ENCODE measurements at regions not wholly inside any gene's neighbourhood (a gene's known extent, or its start where the extent isn't known, plus 50 kb on each side); places are given as distances from the start of the nearest gene placed in this dataset.

DNA sequence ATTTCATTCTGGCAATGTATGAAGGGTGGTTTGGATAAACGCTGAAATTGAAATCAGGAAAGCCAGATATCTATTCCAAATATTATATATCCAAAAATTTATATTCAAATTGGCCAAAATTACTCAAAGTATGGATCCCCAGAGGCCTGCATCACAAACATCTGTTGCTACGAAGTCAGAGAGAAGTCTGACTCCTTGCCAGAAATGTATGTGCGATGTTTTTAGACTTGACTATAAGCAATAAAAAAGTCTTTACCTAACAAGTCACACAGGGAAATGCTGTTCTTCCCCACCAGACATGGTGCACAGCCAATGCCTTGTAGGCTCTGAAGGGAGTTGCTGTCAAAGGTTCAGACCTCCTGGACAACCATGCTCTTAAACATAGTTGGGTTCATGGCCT, 533.1 kb downstream of the OTOL1 start:
- Histone ChIP-seq H3K4me1 (ENCODE audit: control insufficient read depth in 1 of 2, insufficient read depth in 2 of 2, low read length in 2 of 2) (no peaks in the 10 kb centered on the region), H4K20me1 (ENCODE audit: insufficient read depth, low read length) (no peaks in the 10 kb centered on the region), H2AFZ (ENCODE audit: insufficient read depth, low read depth, low read length, poor library complexity, severe bottlenecking) (no peak overlapping the region), H3K36me3 (replicated peaks in 1 of 2; ENCODE audit: control insufficient read depth in 1 of 2, insufficient read depth in 2 of 2, low read length in 2 of 2) (no peaks in the 10 kb centered on the region), H3K4me3 (replicated peaks in 1 of 3; ENCODE audit: low read depth in 2 of 3, low read length in 3 of 3) (no peak overlapping the region), H3K9me3 (replicated peaks in 1 of 2; ENCODE audit: control insufficient read depth in 1 of 2, insufficient read depth in 1 of 2, low read length in 2 of 2) (peaks cover 0 to 5% of the 10 kb centered on the region in 2 donors), H3K27me3 (ENCODE audit: control insufficient read depth in 2 of 2, insufficient read depth in 2 of 2, low read length in 2 of 2) (no peaks in the 10 kb centered on the region), H3K4me2 (replicated peaks; ENCODE audit: extremely low read depth, low read length, poor library complexity, severe bottlenecking) (no peak overlapping the region), H3K9ac (ENCODE audit: insufficient read depth, low read length, poor library complexity, severe bottlenecking) (no peak overlapping the region), H3K79me2 (ENCODE audit: insufficient read depth, low read length) (no peaks in the 10 kb centered on the region), H3K27ac (ENCODE audit: low read depth in 1 of 2, low read length in 2 of 2) (no peak overlapping the region)
- DNase-seq, result no peak
- Mint-ChIP-seq H3K9me3 (peaks cover 0 to 8% (median 3%) of the 10 kb centered on the region in 7 donors), H3K4me3 (no peak overlapping the region), H3K27ac (no peak overlapping the region), H3K36me3 (no peaks in the 10 kb centered on the region), H3K4me1 (no peaks in the 10 kb centered on the region), H3K27me3 (ENCODE audit: low read depth in 3 of 3) (no peaks in the 10 kb centered on the region)
- intact Hi-C loops (cut with micrococcal nuclease), result no loop called here
- TF ChIP-seq, protein P1, sequence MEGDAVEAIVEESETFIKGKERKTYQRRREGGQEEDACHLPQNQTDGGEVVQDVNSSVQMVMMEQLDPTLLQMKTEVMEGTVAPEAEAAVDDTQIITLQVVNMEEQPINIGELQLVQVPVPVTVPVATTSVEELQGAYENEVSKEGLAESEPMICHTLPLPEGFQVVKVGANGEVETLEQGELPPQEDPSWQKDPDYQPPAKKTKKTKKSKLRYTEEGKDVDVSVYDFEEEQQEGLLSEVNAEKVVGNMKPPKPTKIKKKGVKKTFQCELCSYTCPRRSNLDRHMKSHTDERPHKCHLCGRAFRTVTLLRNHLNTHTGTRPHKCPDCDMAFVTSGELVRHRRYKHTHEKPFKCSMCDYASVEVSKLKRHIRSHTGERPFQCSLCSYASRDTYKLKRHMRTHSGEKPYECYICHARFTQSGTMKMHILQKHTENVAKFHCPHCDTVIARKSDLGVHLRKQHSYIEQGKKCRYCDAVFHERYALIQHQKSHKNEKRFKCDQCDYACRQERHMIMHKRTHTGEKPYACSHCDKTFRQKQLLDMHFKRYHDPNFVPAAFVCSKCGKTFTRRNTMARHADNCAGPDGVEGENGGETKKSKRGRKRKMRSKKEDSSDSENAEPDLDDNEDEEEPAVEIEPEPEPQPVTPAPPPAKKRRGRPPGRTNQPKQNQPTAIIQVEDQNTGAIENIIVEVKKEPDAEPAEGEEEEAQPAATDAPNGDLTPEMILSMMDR (IDR thresholded peaks at IDR 0.05), result no peak
- no CpG with 5 or more reads among the region's 3 CpGs for WGBS (ENCODE audit: insufficient coverage)

DNA sequence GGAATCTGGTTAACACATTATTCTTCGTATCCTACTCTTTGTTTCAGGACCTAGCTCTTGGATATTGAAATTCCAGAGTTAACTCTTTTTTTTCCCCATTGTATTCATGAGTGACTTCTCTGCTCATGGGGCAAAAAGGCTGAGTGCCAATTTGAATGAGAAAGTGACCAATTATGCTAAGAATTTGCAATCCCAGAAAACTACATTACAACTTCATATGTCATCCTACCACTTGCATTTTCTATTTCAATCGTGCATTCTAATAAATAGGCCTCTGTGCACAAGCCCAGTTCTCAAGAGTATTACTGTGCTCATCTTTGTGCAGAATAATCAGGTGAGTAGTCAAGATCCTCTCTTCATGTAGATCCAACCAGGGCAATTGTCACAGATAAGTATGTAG, 537.8 kb downstream of the OTOL1 start:
- intact Hi-C loops (cut with micrococcal nuclease), result no loop called here

More for the DNA sequence above, 537.8 kb downstream of the OTOL1 start:
- no peaks in the 10 kb centered on the region for H3K27me3 ChIP-seq (ENCODE audit: control insufficient read depth in 2 of 2, insufficient read depth in 2 of 2, low read length in 2 of 2)
- H3K9me3 Mint-ChIP-seq, result peaks cover 0 to 7% (median 4%) of the 10 kb centered on the region in 7 donors
- no peaks in the 10 kb centered on the region for H3K79me2 ChIP-seq (ENCODE audit: insufficient read depth, low read length)
- DNase-seq, result no peak
- H3K27ac ChIP-seq (ENCODE audit: low read depth in 1 of 2, low read length in 2 of 2), result no peak overlapping the region
- H3K27me3 Mint-ChIP-seq (ENCODE audit: low read depth in 3 of 3), result no peaks in the 10 kb centered on the region
- TF ChIP-seq, protein P1 (IDR thresholded peaks at IDR 0.05), result no peak
- H3K9me3 ChIP-seq (replicated peaks in 1 of 2; ENCODE audit: control insufficient read depth in 1 of 2, insufficient read depth in 1 of 2, low read length in 2 of 2), result peaks cover 0 to 5% of the 10 kb centered on the region in 2 donors
- no peaks in the 10 kb centered on the region for H4K20me1 ChIP-seq (ENCODE audit: insufficient read depth, low read length)
- H3K4me3 Mint-ChIP-seq, result no peak overlapping the region
- no peak overlapping the region for H2AFZ ChIP-seq (ENCODE audit: insufficient read depth, low read depth, low read length, poor library complexity, severe bottlenecking)
- no peak overlapping the region for H3K27ac Mint-ChIP-seq
- no peaks in the 10 kb centered on the region for H3K4me1 ChIP-seq (ENCODE audit: control insufficient read depth in 1 of 2, insufficient read depth in 2 of 2, low read length in 2 of 2)
- no CpG with 5 or more reads among the region's 2 CpGs for WGBS (ENCODE audit: insufficient coverage)
- H3K9ac ChIP-seq (ENCODE audit: insufficient read depth, low read length, poor library complexity, severe bottlenecking), result no peak overlapping the region
- H3K4me2 ChIP-seq (replicated peaks; ENCODE audit: extremely low read depth, low read length, poor library complexity, severe bottlenecking), result no peak overlapping the region
- H3K4me3 ChIP-seq (replicated peaks in 1 of 3; ENCODE audit: low read depth in 2 of 3, low read length in 3 of 3), result no peak overlapping the region
- H3K4me1 Mint-ChIP-seq, result no peaks in the 10 kb centered on the region
- no peaks in the 10 kb centered on the region for H3K36me3 Mint-ChIP-seq
- no peaks in the 10 kb centered on the region for H3K36me3 ChIP-seq (replicated peaks in 1 of 2; ENCODE audit: control insufficient read depth in 1 of 2, insufficient read depth in 2 of 2, low read length in 2 of 2)

Data from CD14-positive monocyte (primary cell).